ENCODE measurements at regions not wholly inside any gene's neighbourhood (a gene's known extent, or its start where the extent isn't known, plus 50 kb on each side); places are given as distances from the start of the nearest gene placed in this dataset.

- DNase-seq = no peak
- TF ChIP-seq CTCF (IDR thresholded peaks at IDR 0.05) = no peak
- Histone ChIP-seq H3K36me3 (ENCODE audit: insufficient read depth, low read length) (no peaks in the 10 kb centered on the region), H3K4me1 (ENCODE audit: insufficient read depth, low read length) (no peaks in the 10 kb centered on the region), H3K27ac (ENCODE audit: low read depth in 1 of 2, low read length in 2 of 2) (no peak overlapping the region), H3K9me3 (ENCODE audit: control insufficient read depth in 1 of 2, insufficient read depth in 1 of 2, low read length in 2 of 2) (no peaks in the 10 kb centered on the region), H3K27me3 (ENCODE audit: control insufficient read depth in 1 of 2, insufficient read depth in 2 of 2, low read length in 2 of 2) (no peaks in the 10 kb centered on the region), H3K4me3 (ENCODE audit: low read length) (no peak overlapping the region)
- intact Hi-C loops (cut with DNase I, micrococcal nuclease) = no loop called here
- ChIA-PET POLR2A (no interaction called here), CTCF (interaction anchor here (1.3 kb wide), 1 partner anchor 10 kb away, joined by 4 read pairs; no protein-coding TSS in a partner anchor)
- ATAC-seq (ENCODE audit: poor library complexity) = no peak
- Mint-ChIP-seq H3K4me1 (ENCODE audit: low read depth) (peaks cover under 1% of the 10 kb centered on the region), H3K27ac (no peak overlapping the region), H3K36me3 (ENCODE audit: low read depth) (no peaks in the 10 kb centered on the region), H3K27me3 (no peaks in the 10 kb centered on the region), H3K4me3 (no peak overlapping the region), H3K9me3 (no peaks in the 10 kb centered on the region)
These were observed 64.4 kb downstream of the MAGEF1 start for GRCh38 chr3:184647405-184647936.

GRCh38 chr3:184645336-184645735 lies 66.5 kb downstream of the MAGEF1 start:
- POLR2A ChIA-PET = no interaction called here
- no peak overlapping the region for H3K4me3 ChIP-seq (ENCODE audit: low read length)

GRCh38 chr3:184643442-184643841 lies 68.4 kb downstream of the MAGEF1 start:
- TF ChIP-seq CTCF (IDR thresholded peaks at IDR 0.05) = no peak
- Histone ChIP-seq H3K27ac (ENCODE audit: low read depth in 1 of 2, low read length in 2 of 2) (no peak overlapping the region), H3K9me3 (ENCODE audit: control insufficient read depth in 1 of 2, insufficient read depth in 1 of 2, low read length in 2 of 2) (no peaks in the 10 kb centered on the region), H3K4me3 (ENCODE audit: low read length) (no peak overlapping the region), H3K4me1 (ENCODE audit: insufficient read depth, low read length) (peaks cover under 1% of the 10 kb centered on the region), H3K27me3 (ENCODE audit: control insufficient read depth in 1 of 2, insufficient read depth in 2 of 2, low read length in 2 of 2) (no peaks in the 10 kb centered on the region), H3K36me3 (ENCODE audit: insufficient read depth, low read length) (no peaks in the 10 kb centered on the region)
- intact Hi-C loops (cut with DNase I, micrococcal nuclease) = no loop called here
- DNase-seq = no peak
- Mint-ChIP-seq H3K4me1 (ENCODE audit: low read depth) (no peaks in the 10 kb centered on the region), H3K27ac (no peak overlapping the region), H3K36me3 (ENCODE audit: low read depth) (no peaks in the 10 kb centered on the region), H3K4me3 (no peak overlapping the region), H3K9me3 (no peaks in the 10 kb centered on the region), H3K27me3 (no peaks in the 10 kb centered on the region)
- ATAC-seq (ENCODE audit: poor library complexity) = no peak
- POLR2A ChIA-PET = no interaction called here
- CTCF ChIA-PET = no interaction called here

More at GRCh38 chr3:184645336-184645735, 66.5 kb downstream of the MAGEF1 start:
- Histone ChIP-seq H3K27me3 (ENCODE audit: control insufficient read depth in 1 of 2, insufficient read depth in 2 of 2, low read length in 2 of 2) (no peaks in the 10 kb centered on the region), H3K36me3 (ENCODE audit: insufficient read depth, low read length) (no peaks in the 10 kb centered on the region), H3K27ac (ENCODE audit: low read depth in 1 of 2, low read length in 2 of 2) (no peak overlapping the region), H3K9me3 (ENCODE audit: control insufficient read depth in 1 of 2, insufficient read depth in 1 of 2, low read length in 2 of 2) (no peaks in the 10 kb centered on the region), H3K4me1 (ENCODE audit: insufficient read depth, low read length) (no peaks in the 10 kb centered on the region)
- Mint-ChIP-seq H3K4me3 (no peak overlapping the region), H3K36me3 (ENCODE audit: low read depth) (no peaks in the 10 kb centered on the region), H3K27me3 (no peaks in the 10 kb centered on the region), H3K9me3 (no peaks in the 10 kb centered on the region), H3K4me1 (ENCODE audit: low read depth) (no peaks in the 10 kb centered on the region), H3K27ac (no peak overlapping the region)
- CTCF ChIA-PET = no interaction called here
- no peak for TF ChIP-seq CTCF (IDR thresholded peaks at IDR 0.05)
- ATAC-seq (ENCODE audit: poor library complexity) (no peak), DNase-seq (no peak)
- intact Hi-C loops (cut with DNase I, micrococcal nuclease) = no loop called here

Data from CD4-positive, alpha-beta T cell (primary cell).